Osteocyte (in vitro differentiated cells): ENCODE measurements at regions not wholly inside any gene's neighbourhood (a gene's known extent, or its start where the extent isn't known, plus 50 kb on each side); places are given as distances from the start of the nearest gene placed in this dataset.

ENCODE experiments used
- DNase-seq: peaks from one replicate; pipeline ENCODE4 v3.0.0; 2021; ENCODE audit warnings: mixed read lengths; ENCODE audit not compliant: unreplicated experiment; ENCODE audit errors: extremely low spot score
- H3K27ac Mint-ChIP-seq: one replicate; pipeline ENCODE4 v1.8.0; 2021; ENCODE audit warnings: mild to moderate bottlenecking, mixed read lengths; ENCODE audit not compliant: unreplicated experiment
- H3K27me3 Mint-ChIP-seq: one replicate; pipeline ENCODE4 v1.8.0; 2021; ENCODE audit warnings: mixed read lengths; ENCODE audit not compliant: unreplicated experiment
- H3K36me3 Mint-ChIP-seq: one replicate; pipeline ENCODE4 v1.8.0; 2021; ENCODE audit warnings: mixed read lengths; ENCODE audit not compliant: unreplicated experiment
- H3K4me1 Mint-ChIP-seq: one replicate; pipeline ENCODE4 v1.8.0; 2021; ENCODE audit warnings: mixed read lengths; ENCODE audit not compliant: unreplicated experiment
- H3K4me3 Mint-ChIP-seq: one replicate; pipeline ENCODE4 v1.8.0; 2021; ENCODE audit warnings: mild to moderate bottlenecking, moderate library complexity, mixed read lengths; ENCODE audit not compliant: unreplicated experiment
- H3K9me3 Mint-ChIP-seq: one replicate; pipeline ENCODE4 v1.8.0; 2021; ENCODE audit warnings: mixed read lengths; ENCODE audit not compliant: unreplicated experiment
- TF ChIP-seq, protein P1 (sequence below): fragments of 200-600 bp; sonication (generic); IDR thresholded peaks from 2 replicates; pipeline ENCODE4 v1.5.0; 2021; ENCODE audit warnings: antibody characterized with exemption, mild to moderate bottlenecking, moderate library complexity

GRCh38 chrX:39871648-39872047 lies 226.1 kb downstream of the BCOR start:
- no peak overlapping the region for H3K27ac Mint-ChIP-seq
- no peak overlapping the region for H3K4me3 Mint-ChIP-seq
- H3K27me3 Mint-ChIP-seq = no peaks in the 10 kb centered on the region
- no peaks in the 10 kb centered on the region for H3K9me3 Mint-ChIP-seq
- DNase-seq = no peak
- H3K36me3 Mint-ChIP-seq = no peaks in the 10 kb centered on the region
- TF ChIP-seq, protein P1, sequence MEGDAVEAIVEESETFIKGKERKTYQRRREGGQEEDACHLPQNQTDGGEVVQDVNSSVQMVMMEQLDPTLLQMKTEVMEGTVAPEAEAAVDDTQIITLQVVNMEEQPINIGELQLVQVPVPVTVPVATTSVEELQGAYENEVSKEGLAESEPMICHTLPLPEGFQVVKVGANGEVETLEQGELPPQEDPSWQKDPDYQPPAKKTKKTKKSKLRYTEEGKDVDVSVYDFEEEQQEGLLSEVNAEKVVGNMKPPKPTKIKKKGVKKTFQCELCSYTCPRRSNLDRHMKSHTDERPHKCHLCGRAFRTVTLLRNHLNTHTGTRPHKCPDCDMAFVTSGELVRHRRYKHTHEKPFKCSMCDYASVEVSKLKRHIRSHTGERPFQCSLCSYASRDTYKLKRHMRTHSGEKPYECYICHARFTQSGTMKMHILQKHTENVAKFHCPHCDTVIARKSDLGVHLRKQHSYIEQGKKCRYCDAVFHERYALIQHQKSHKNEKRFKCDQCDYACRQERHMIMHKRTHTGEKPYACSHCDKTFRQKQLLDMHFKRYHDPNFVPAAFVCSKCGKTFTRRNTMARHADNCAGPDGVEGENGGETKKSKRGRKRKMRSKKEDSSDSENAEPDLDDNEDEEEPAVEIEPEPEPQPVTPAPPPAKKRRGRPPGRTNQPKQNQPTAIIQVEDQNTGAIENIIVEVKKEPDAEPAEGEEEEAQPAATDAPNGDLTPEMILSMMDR = no peak
- H3K4me1 Mint-ChIP-seq = peaks cover 16% of the 10 kb centered on the region

DNA sequence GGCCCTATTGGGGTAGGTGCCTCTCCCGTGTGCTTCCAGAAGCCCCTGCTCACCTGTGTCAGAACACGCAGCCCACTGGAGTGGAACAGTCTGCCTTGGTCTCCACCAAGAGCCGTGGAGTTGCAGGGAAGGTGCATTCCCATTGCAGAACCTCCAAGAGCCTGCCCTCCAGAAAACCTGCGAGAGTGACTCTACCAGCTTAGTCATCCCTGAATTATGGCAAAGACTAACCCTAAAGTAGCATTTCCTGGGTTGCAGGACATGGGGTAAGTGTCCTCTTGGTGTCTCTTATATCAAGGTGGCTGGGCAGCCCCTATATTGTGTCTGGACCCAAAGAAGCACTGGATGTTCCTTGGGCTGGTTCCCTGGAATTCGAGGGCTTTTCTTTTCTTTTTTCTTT lies 224.6 kb downstream of the BCOR start:
- Mint-ChIP-seq H3K27ac (no peak overlapping the region), H3K9me3 (no peaks in the 10 kb centered on the region), H3K27me3 (no peaks in the 10 kb centered on the region), H3K36me3 (no peaks in the 10 kb centered on the region), H3K4me1 (peaks cover 8% of the 10 kb centered on the region), H3K4me3 (no peak overlapping the region)
- no peak for DNase-seq
- TF ChIP-seq, protein P1 = no peak

DNA sequence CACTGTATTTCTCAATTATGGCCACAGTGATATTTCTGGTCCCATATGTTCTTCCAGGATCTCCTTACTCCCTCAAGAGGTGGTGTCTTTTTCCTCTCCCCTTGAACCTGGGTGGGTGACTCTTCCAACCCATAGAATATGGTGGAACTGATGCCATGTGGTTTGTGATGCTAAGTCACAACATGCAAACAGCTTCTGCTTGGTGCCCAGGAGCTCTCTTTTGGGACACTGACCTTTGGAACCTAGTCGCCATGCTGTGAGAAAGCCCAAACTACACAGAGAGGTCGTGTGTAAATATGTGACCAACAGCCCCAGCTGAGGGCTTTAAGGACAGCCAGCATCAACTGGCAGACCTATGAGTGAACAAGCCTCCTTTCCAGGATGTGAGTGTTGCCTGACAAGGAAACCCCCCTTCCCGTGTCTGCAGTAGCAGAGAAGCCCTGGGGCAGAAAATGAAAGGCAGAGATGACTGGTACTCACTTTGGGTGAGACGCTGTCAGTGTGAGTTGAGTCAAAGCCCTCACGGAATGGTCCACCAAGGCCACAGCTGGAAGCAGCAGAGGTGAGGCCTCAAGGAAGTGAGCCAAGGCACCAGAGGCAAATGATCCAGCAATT lies 223.4 kb downstream of the BCOR start:
- Mint-ChIP-seq H3K4me1 (peaks cover 8% of the 10 kb centered on the region), H3K4me3 (no peak overlapping the region), H3K36me3 (no peaks in the 10 kb centered on the region), H3K27me3 (no peaks in the 10 kb centered on the region), H3K27ac (no peak overlapping the region), H3K9me3 (no peaks in the 10 kb centered on the region)
- no peak for DNase-seq
- TF ChIP-seq, protein P1 = no peak

DNA sequence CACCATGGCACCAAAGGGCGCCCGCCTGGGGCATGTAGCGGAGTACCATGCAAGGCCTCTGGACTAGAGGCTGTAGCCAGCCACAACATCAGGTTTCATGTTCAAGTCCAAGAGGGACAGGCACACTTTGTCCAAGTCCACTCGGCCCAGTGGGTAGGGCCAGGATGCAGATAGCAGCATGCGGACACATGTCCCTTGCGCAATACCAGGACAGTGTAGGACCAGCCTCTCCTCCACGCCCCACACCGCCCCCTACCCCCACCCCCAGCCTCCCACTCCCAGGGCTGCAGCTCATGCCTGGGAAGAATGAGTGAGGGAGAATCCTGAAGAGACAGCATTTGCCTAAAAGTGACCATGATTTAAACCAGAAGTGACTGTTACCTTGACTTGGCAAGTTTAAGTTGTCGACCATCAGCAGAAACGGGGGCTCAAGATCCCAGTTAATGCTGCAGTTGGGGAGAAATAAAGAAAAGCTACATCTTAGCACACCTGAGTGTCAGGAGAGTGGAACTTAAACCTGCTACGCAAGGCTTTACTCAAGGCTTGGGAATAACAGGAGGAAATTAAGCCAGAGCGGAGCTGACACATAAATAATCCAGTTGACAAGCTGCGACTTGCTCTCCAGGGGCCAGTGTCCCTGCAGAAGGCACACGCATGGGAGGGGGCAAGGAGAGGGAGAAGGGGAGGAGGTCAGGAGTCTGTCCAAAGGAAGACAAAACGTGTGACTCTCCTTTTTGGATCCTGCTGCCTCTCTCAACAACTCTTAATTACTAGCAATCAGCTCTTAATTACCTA lies 221.7 kb downstream of the BCOR start:
- Mint-ChIP-seq H3K4me1 (peaks cover 6% of the 10 kb centered on the region), H3K27ac (no peak overlapping the region), H3K9me3 (no peaks in the 10 kb centered on the region), H3K36me3 (no peaks in the 10 kb centered on the region), H3K4me3 (no peak overlapping the region), H3K27me3 (no peaks in the 10 kb centered on the region)
- TF ChIP-seq, protein P1 = no peak
- DNase-seq = no peak

- DNase-seq = no peak
- Mint-ChIP-seq H3K36me3 (no peaks in the 10 kb centered on the region), H3K4me1 (peaks cover 6% of the 10 kb centered on the region), H3K27me3 (no peaks in the 10 kb centered on the region), H3K9me3 (peaks cover 1% of the 10 kb centered on the region), H3K4me3 (no peak overlapping the region), H3K27ac (no peak overlapping the region)
- TF ChIP-seq, protein P1 = no peak
Observed at GRCh38 chrX:39877905-39878304, 219.9 kb downstream of the BCOR start.
